K562 (cell line): ENCODE measurements at regions not wholly inside any gene's neighbourhood (a gene's known extent, or its start where the extent isn't known, plus 50 kb on each side); places are given as distances from the start of the nearest gene placed in this dataset.
"Not testable (repeated sequence)": the region's sequence is repeated elsewhere in the genome, so short reads cannot be mapped to it uniquely, and the experiment has no call there.

Experiments used
- MEIS2 ChIP-seq: fragments of 450-650 bp; IDR thresholded peaks from 2 replicates; pipeline ENCODE4 v1.6.1; 2014; ENCODE audit warnings: mild to moderate bottlenecking; ENCODE audit not compliant: partially characterized antibody
- MYBL2 ChIP-seq, 2 experiments: fragments of 450-650 bp in 1 of 2; sonication (generic) in 1 of 2; formaldehyde crosslinking in 1 of 2; IDR thresholded peaks; 2 replicates each; pipeline versions ENCODE4 v1.6.1 to v1.8.1; 2017 to 2022; ENCODE audit warnings: borderline replicate concordance in 1 of 2, inconsistent platforms in 1 of 2, low read depth in 1 of 2, mild to moderate bottlenecking in 1 of 2, missing genetic modification reagents in 1 of 2, moderate library complexity in 1 of 2
- SOX6 ChIP-seq: fragments of 450-650 bp; IDR thresholded peaks from 2 replicates; pipeline ENCODE4 v1.6.1; 2014; ENCODE audit warnings: mild to moderate bottlenecking
- ZNF311 ChIP-seq: fragments of 250-450 bp; sonication (Bioruptor Pico); IDR thresholded peaks from 2 replicates; pipeline ENCODE4 v1.4.0; 2020; ENCODE audit warnings: mild to moderate bottlenecking, moderate library complexity
- TF ChIP-seq, protein P1 (sequence below): fragments of 450-650 bp; IDR thresholded peaks from 2 replicates; pipeline ENCODE4 v1.6.1; 2016; ENCODE audit warnings: mild to moderate bottlenecking, moderate library complexity
- TF ChIP-seq, protein P2 (sequence below), 2 experiments: IDR thresholded peaks in 1 of 2; conservative IDR thresholded peaks in 1 of 2; 2 replicates each; pipeline ENCODE4 v1.6.1; 2016; ENCODE audit warnings: low read depth in 2 of 2, mild to moderate bottlenecking in 1 of 2, missing compliant biosample characterization in 1 of 2, missing genetic modification characterization in 1 of 2, moderate library complexity in 1 of 2

DNA sequence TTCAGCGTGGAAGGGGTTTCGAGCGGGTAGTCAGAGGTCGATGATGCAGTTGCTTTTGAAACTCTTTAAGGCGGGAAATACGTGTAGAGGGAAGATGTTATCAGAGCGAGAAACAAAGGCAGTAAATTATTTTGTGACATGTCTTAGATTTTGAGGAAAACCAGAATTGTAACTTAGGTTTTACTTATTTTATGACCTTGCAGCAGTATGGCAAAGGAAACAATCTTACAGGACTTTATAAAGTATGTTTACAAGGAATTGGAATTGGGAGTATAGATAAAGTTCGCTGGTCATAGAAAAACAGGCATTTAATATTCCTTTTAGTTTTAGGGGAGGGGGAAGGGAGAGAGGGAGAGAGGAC, 103.3 kb downstream of the FAM72B start (continued):
- TF ChIP-seq, protein P1, sequence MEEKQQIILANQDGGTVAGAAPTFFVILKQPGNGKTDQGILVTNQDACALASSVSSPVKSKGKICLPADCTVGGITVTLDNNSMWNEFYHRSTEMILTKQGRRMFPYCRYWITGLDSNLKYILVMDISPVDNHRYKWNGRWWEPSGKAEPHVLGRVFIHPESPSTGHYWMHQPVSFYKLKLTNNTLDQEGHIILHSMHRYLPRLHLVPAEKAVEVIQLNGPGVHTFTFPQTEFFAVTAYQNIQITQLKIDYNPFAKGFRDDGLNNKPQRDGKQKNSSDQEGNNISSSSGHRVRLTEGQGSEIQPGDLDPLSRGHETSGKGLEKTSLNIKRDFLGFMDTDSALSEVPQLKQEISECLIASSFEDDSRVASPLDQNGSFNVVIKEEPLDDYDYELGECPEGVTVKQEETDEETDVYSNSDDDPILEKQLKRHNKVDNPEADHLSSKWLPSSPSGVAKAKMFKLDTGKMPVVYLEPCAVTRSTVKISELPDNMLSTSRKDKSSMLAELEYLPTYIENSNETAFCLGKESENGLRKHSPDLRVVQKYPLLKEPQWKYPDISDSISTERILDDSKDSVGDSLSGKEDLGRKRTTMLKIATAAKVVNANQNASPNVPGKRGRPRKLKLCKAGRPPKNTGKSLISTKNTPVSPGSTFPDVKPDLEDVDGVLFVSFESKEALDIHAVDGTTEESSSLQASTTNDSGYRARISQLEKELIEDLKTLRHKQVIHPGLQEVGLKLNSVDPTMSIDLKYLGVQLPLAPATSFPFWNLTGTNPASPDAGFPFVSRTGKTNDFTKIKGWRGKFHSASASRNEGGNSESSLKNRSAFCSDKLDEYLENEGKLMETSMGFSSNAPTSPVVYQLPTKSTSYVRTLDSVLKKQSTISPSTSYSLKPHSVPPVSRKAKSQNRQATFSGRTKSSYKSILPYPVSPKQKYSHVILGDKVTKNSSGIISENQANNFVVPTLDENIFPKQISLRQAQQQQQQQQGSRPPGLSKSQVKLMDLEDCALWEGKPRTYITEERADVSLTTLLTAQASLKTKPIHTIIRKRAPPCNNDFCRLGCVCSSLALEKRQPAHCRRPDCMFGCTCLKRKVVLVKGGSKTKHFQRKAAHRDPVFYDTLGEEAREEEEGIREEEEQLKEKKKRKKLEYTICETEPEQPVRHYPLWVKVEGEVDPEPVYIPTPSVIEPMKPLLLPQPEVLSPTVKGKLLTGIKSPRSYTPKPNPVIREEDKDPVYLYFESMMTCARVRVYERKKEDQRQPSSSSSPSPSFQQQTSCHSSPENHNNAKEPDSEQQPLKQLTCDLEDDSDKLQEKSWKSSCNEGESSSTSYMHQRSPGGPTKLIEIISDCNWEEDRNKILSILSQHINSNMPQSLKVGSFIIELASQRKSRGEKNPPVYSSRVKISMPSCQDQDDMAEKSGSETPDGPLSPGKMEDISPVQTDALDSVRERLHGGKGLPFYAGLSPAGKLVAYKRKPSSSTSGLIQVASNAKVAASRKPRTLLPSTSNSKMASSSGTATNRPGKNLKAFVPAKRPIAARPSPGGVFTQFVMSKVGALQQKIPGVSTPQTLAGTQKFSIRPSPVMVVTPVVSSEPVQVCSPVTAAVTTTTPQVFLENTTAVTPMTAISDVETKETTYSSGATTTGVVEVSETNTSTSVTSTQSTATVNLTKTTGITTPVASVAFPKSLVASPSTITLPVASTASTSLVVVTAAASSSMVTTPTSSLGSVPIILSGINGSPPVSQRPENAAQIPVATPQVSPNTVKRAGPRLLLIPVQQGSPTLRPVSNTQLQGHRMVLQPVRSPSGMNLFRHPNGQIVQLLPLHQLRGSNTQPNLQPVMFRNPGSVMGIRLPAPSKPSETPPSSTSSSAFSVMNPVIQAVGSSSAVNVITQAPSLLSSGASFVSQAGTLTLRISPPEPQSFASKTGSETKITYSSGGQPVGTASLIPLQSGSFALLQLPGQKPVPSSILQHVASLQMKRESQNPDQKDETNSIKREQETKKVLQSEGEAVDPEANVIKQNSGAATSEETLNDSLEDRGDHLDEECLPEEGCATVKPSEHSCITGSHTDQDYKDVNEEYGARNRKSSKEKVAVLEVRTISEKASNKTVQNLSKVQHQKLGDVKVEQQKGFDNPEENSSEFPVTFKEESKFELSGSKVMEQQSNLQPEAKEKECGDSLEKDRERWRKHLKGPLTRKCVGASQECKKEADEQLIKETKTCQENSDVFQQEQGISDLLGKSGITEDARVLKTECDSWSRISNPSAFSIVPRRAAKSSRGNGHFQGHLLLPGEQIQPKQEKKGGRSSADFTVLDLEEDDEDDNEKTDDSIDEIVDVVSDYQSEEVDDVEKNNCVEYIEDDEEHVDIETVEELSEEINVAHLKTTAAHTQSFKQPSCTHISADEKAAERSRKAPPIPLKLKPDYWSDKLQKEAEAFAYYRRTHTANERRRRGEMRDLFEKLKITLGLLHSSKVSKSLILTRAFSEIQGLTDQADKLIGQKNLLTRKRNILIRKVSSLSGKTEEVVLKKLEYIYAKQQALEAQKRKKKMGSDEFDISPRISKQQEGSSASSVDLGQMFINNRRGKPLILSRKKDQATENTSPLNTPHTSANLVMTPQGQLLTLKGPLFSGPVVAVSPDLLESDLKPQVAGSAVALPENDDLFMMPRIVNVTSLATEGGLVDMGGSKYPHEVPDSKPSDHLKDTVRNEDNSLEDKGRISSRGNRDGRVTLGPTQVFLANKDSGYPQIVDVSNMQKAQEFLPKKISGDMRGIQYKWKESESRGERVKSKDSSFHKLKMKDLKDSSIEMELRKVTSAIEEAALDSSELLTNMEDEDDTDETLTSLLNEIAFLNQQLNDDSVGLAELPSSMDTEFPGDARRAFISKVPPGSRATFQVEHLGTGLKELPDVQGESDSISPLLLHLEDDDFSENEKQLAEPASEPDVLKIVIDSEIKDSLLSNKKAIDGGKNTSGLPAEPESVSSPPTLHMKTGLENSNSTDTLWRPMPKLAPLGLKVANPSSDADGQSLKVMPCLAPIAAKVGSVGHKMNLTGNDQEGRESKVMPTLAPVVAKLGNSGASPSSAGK, result peak; percentile 28; the same call in 1 of the 2 replicates
- TF ChIP-seq MEIS2 (peak; percentile 96), ZNF311 (peak; percentile 5; the same call in 1 of the 2 replicates), SOX6 (peak; percentile 97), MYBL2 (IDR thresholded peaks at IDR 0.05; ENCODE audit: low read depth) (peak; percentile 45; the same call in 1 of the 2 replicates)
- TF ChIP-seq, protein P2, sequence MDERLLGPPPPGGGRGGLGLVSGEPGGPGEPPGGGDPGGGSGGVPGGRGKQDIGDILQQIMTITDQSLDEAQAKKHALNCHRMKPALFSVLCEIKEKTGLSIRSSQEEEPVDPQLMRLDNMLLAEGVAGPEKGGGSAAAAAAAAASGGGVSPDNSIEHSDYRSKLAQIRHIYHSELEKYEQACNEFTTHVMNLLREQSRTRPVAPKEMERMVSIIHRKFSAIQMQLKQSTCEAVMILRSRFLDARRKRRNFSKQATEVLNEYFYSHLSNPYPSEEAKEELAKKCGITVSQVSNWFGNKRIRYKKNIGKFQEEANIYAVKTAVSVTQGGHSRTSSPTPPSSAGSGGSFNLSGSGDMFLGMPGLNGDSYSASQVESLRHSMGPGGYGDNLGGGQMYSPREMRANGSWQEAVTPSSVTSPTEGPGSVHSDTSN (CRISPR knock-in tag; IDR thresholded peaks at IDR 0.05; ENCODE audit: low read depth), result not testable (repeated sequence)
- TF ChIP-seq, protein P2 (tag; conservative IDR thresholded peaks at IDR 0.05; ENCODE audit: low read depth), result peak; percentile 90
- TF ChIP-seq MYBL2 (CRISPR knock-in tag; IDR thresholded peaks at IDR 0.05; ENCODE audit: borderline replicate concordance), result not testable (repeated sequence)
